ENCODE measurements at regions not wholly inside any gene's neighbourhood (a gene's known extent, or its start where the extent isn't known, plus 50 kb on each side); places are given as distances from the start of the nearest gene placed in this dataset.

DNA sequence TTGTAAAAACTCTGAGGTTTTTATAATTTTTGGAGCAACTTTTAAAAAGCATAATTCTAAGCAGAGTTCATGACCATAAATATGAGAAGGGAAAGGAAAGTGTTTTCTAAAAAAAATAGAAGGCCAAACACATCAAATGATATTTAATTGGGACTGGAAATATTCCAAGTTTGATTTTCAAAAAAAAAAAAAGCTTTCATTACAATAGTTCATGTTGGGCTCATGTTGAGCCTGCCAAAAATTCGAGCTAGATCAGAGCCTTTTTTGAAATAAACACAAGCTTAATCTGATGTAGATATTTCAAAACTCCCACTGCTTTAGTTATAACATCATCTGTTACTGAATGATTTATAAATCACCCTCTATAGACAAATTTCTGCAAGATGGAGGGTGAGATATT lies 163.4 kb upstream of the DEFB112 start:
- Mint-ChIP-seq H3K27ac (ENCODE audit: unreplicated experiment) (no peak overlapping the region), H3K4me1 (ENCODE audit: unreplicated experiment) (no peaks in the 10 kb centered on the region), H3K36me3 (ENCODE audit: unreplicated experiment) (no peaks in the 10 kb centered on the region), H3K4me3 (ENCODE audit: unreplicated experiment) (no peak overlapping the region), H3K9me3 (ENCODE audit: unreplicated experiment) (no peaks in the 10 kb centered on the region), H3K27me3 (ENCODE audit: unreplicated experiment) (peaks cover 14% of the 10 kb centered on the region)
- TF ChIP-seq CTCF (IDR thresholded peaks at IDR 0.05): no peak
- DNase-seq (ENCODE audit: extremely low spot score, unreplicated experiment): no peak

DNA sequence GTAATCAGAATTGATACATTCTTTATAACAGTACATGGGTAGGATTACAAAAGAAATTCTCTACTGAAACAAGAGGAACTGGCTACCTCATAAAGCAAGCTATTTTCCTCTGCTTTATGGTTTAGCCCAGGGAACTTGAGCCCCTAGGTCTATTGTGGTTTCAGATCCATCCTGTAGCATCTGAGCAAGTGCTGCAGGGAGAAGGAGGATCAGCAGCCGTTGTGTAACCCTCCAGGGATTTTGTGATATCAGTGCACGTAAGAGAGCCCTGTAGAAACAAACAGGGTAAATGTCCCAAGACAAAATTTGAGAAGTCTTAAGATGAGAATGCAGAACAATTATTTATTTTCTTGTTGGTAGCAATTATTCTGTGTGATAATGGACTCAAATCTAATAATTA lies 165.2 kb upstream of the DEFB112 start:
- H3K9me3 Mint-ChIP-seq (ENCODE audit: unreplicated experiment): no peaks in the 10 kb centered on the region
- DNase-seq (ENCODE audit: extremely low spot score, unreplicated experiment): no peak
- H3K4me3 Mint-ChIP-seq (ENCODE audit: unreplicated experiment): no peak overlapping the region
- H3K36me3 Mint-ChIP-seq (ENCODE audit: unreplicated experiment): no peaks in the 10 kb centered on the region
- H3K27me3 Mint-ChIP-seq (ENCODE audit: unreplicated experiment): peaks cover 17% of the 10 kb centered on the region
- H3K4me1 Mint-ChIP-seq (ENCODE audit: unreplicated experiment): no peaks in the 10 kb centered on the region
- H3K27ac Mint-ChIP-seq (ENCODE audit: unreplicated experiment): no peak overlapping the region
- no peak for TF ChIP-seq CTCF (IDR thresholded peaks at IDR 0.05)

- Mint-ChIP-seq H3K4me3 (ENCODE audit: unreplicated experiment) (no peak overlapping the region), H3K36me3 (ENCODE audit: unreplicated experiment) (no peaks in the 10 kb centered on the region), H3K27me3 (ENCODE audit: unreplicated experiment) (peaks cover 24% of the 10 kb centered on the region), H3K27ac (ENCODE audit: unreplicated experiment) (no peak overlapping the region), H3K4me1 (ENCODE audit: unreplicated experiment) (no peaks in the 10 kb centered on the region), H3K9me3 (ENCODE audit: unreplicated experiment) (no peaks in the 10 kb centered on the region)
- DNase-seq (ENCODE audit: extremely low spot score, unreplicated experiment): no peak
- no peak for TF ChIP-seq CTCF (IDR thresholded peaks at IDR 0.05)
These were observed 168.1 kb upstream of the DEFB112 start for GRCh38 chr6:50217841-50218240.

DNA sequence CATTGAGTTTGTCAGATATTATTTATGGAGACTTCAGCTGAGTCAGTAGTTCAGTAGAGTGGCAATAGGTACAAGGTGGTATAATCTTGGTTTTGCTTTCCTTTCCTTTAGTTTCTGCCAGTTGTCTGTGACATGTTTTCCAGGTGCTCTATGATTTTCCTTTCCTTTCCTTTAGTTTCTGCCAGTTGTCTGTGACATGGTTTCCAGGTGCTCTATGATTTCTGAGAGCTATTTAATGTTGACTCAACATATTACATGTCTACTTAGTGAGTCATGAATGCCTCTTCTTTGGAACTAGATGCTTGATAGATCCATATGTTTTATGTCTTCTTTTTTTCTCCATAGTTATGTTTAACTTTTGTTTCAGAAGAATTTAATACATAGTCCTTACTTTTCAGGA lies 186.4 kb upstream of the DEFB112 start:
- Mint-ChIP-seq H3K27ac (ENCODE audit: unreplicated experiment) (no peak overlapping the region), H3K4me3 (ENCODE audit: unreplicated experiment) (no peak overlapping the region), H3K9me3 (ENCODE audit: unreplicated experiment) (no peaks in the 10 kb centered on the region), H3K27me3 (ENCODE audit: unreplicated experiment) (peaks cover 8% of the 10 kb centered on the region), H3K4me1 (ENCODE audit: unreplicated experiment) (no peaks in the 10 kb centered on the region), H3K36me3 (ENCODE audit: unreplicated experiment) (no peaks in the 10 kb centered on the region)
- no peak for DNase-seq (ENCODE audit: extremely low spot score, unreplicated experiment)
- TF ChIP-seq CTCF (IDR thresholded peaks at IDR 0.05): no peak

GRCh38 chr6:50239853-50240252 lies 190.1 kb upstream of the DEFB112 start:
- Mint-ChIP-seq H3K27me3 (ENCODE audit: unreplicated experiment) (peaks cover 4% of the 10 kb centered on the region), H3K4me1 (ENCODE audit: unreplicated experiment) (no peaks in the 10 kb centered on the region), H3K4me3 (ENCODE audit: unreplicated experiment) (no peak overlapping the region), H3K36me3 (ENCODE audit: unreplicated experiment) (no peaks in the 10 kb centered on the region), H3K9me3 (ENCODE audit: unreplicated experiment) (peaks cover 5% of the 10 kb centered on the region), H3K27ac (ENCODE audit: unreplicated experiment) (no peak overlapping the region)
- DNase-seq (ENCODE audit: extremely low spot score, unreplicated experiment): no peak
- no peak for TF ChIP-seq CTCF (IDR thresholded peaks at IDR 0.05)
